Heart right ventricle (tissue), 16 donors: ENCODE measurements at regions not wholly inside any gene's neighbourhood (a gene's known extent, or its start where the extent isn't known, plus 50 kb on each side); places are given as distances from the start of the nearest gene placed in this dataset.

Source experiments
- ATAC-seq, 8 donors: fragments of 200-7000 bp; cut with Tn5 transposase; one replicate each; pipeline ENCODE4 v1.9.1; 2020; ENCODE audit warnings: mild to moderate bottlenecking in 8 of 8, moderate library complexity in 8 of 8, moderate number of reproducible peaks in 1 of 8
- DNase-seq, 2 donors: peaks; one replicate each; pipeline ENCODE4 v3.0.0-alpha.2; 2020
- H3K27ac ChIP-seq, 10 donors: fragments of 200-600 bp; sonication (generic) in 2 of 10; one replicate each; pipeline versions ENCODE4 v1.5.0 to v1.8.0; 2020 to 2022; ENCODE audit warnings: mild to moderate bottlenecking in 3 of 10
- H3K27me3 ChIP-seq, 7 donors: fragments of 200-600 bp; one replicate each; pipeline ENCODE4 v1.8.0; 2021 to 2022; ENCODE audit warnings: mild to moderate bottlenecking in 2 of 7
- H3K36me3 ChIP-seq, 9 donors: fragments of 200-600 bp; sonication (generic) in 1 of 9; one replicate each; pipeline versions ENCODE4 v1.5.0 to v1.8.0; 2020 to 2022; ENCODE audit warnings: mild to moderate bottlenecking in 2 of 9
- H3K4me1 ChIP-seq, 9 donors: fragments of 200-600 bp; sonication (generic) in 1 of 9; one replicate each; pipeline versions ENCODE4 v1.5.0 to v1.8.0; 2020 to 2022; ENCODE audit warnings: mild to moderate bottlenecking in 4 of 9
- H3K4me3 ChIP-seq, 10 donors: fragments of 200-600 bp; sonication (generic) in 2 of 10; one replicate each; pipeline versions ENCODE4 v1.5.0 to v1.8.0; 2020 to 2022; ENCODE audit warnings: mild to moderate bottlenecking in 7 of 10, moderate library complexity in 2 of 10
- H3K9me3 ChIP-seq, 11 donors: fragments of 200-600 bp in 10 of 11; sonication (generic) in 2 of 11; one replicate each; pipeline versions ENCODE4 v1.5.0 to v1.8.0; 2013 to 2022; ENCODE audit warnings: mild to moderate bottlenecking in 2 of 11, control low read depth in 1 of 11, moderate library complexity in 1 of 11
- WGBS, 2 donors: extraction: QIAGEN DNeasy Blood & Tissue Kit; methylation state at CpG; one replicate each; pipeline ENCODE4 v1.1.7; 2013; ENCODE audit warnings: inconsistent platforms in 1 of 2; 5-methylcytosine and 5-hydroxymethylcytosine counted together
- intact Hi-C, 10 donors: fragments of 100-400 bp; cut with DNase I; formaldehyde crosslinking; loops; one replicate each; pipeline versions ENCODE4 v1.11.1 to v1.14.2; 2022
- TF ChIP-seq, protein P1 (sequence below), 9 donors: fragments of 200-600 bp; sonication (generic) in 2 of 9; IDR thresholded peaks; one replicate each; pipeline versions ENCODE4 v1.5.0 to v1.8.0; 2021 to 2022; ENCODE audit warnings: antibody characterized with exemption in 9 of 9, mild to moderate bottlenecking in 5 of 9, moderate library complexity in 1 of 9
- donor health status: Arrhythmogenic right ventricular cardiomyopathy.
- donor health status: ischemic (EF 13 %, LVEDD 7.1; RV severe dilation, severe dysfunction).
- donor health status: healthy with polysubstance abuse.
- donor health status: DM: no; HTN: yes; CAD: no.
- donor health status: DM: no; HTN: no; CAD: no.
- donor health status: ischemic (EF 25% LVEDD 6.9; RV normal size, moderate dysfunction).
- donor health status: ischemic (EF 25% LVEDD 5.7; RV mildly dilated, moderate dysfunction).
- donor health status: healthy.
- donor health status: DM: yes; HTN: yes; CAD: no.
- donor health status: Ischemic cardiomyopathy.
- donor health status: ischemic (EF 35%, LVEDD 5.7; RV mildly dilated, moderate dysfunction).
- donor health status: nonischemic (EF 11% LVEDD 7.7; RV severe dilation, severe dysfunction).
- donor health status: DM: yes; HTN: yes; CAD: no.
- donor health status: PGD.
- donor health status: ischemic (EF 29% LVEDD 5.4; RV normal size, mild dysfunction).
- donor health status: nonischemic (EF 23%, LVEDD 6.1; RV moderate dilation, normal function).

DNA sequence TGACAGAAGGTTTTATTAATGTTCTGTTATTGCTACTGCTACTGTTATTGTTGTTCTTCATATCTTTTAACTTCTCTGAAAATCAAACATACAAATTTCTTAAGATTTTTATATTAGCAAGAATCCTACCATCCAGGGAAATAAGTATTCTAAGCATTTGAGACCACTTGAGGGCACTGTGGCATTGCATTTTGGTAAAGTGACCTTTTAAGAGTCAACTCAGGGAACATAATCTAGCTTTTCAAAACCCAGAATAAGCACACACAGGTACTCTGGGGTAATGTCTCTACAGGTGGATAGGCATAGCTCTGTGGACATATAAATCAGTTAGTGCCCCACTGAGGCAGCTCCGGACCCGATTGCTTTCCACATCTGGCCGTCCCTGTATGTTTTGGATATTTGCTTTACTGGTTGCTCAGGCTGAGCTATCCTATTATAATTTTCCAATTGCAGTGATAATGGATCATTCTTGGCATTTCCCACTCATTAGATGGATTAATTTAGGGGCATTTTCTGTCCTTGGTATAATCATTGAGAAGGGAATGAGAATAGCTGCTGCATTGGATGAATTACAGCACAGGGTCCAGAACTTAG lies 1425.1 kb upstream of the CDH8 start:
- 70 to 73% methylated on average over 3 of the region's 3 CpGs for WGBS, 2 donors
- ATAC-seq = peak in 4 of 8 donors; percentile 46 to 60 (median 52)
- peaks cover 0 to 4% (median 0%) of the 10 kb centered on the region in 9 donors for H3K4me1 ChIP-seq
- TF ChIP-seq, protein P1, sequence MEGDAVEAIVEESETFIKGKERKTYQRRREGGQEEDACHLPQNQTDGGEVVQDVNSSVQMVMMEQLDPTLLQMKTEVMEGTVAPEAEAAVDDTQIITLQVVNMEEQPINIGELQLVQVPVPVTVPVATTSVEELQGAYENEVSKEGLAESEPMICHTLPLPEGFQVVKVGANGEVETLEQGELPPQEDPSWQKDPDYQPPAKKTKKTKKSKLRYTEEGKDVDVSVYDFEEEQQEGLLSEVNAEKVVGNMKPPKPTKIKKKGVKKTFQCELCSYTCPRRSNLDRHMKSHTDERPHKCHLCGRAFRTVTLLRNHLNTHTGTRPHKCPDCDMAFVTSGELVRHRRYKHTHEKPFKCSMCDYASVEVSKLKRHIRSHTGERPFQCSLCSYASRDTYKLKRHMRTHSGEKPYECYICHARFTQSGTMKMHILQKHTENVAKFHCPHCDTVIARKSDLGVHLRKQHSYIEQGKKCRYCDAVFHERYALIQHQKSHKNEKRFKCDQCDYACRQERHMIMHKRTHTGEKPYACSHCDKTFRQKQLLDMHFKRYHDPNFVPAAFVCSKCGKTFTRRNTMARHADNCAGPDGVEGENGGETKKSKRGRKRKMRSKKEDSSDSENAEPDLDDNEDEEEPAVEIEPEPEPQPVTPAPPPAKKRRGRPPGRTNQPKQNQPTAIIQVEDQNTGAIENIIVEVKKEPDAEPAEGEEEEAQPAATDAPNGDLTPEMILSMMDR (IDR thresholded peaks at IDR 0.05) = peak in 7 of 9 donors; percentile 18 to 64 (median 55)
- DNase-seq = no peak
- H3K27me3 ChIP-seq = no peaks in the 10 kb centered on the region
- intact Hi-C loops = loop anchor here in 4 of 10 donors (5.0 to 10.0 kb wide), 3 partner anchors 591 to 1656 kb away; no protein-coding TSS in a partner anchor
- no peak overlapping the region for H3K27ac ChIP-seq
- no peaks in the 10 kb centered on the region for H3K36me3 ChIP-seq
- no peaks in the 10 kb centered on the region for H3K9me3 ChIP-seq
- H3K4me3 ChIP-seq = no peak overlapping the region

DNA sequence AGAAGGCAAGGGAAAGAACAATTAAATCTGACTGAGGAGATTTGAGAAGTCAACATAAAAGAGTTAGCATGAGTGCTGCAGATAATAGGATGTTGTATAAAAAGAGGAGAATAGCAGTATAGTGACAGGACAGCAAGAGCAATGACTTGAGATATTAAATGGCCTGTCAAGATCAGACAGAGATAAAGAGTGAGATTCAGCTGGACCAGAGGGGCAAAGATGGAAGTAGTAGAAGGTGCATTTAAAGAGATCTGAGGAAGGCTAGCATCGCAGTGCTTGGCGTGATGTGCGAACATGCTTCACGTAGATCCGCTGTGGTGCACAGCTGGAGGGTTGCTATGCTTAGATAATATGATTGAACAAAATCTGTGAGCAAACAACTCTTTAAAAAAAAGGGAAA lies 1422.6 kb upstream of the CDH8 start:
- Histone ChIP-seq H3K27me3 (no peaks in the 10 kb centered on the region), H3K27ac (no peak overlapping the region), H3K4me1 (peaks cover 0 to 4% (median 0%) of the 10 kb centered on the region in 9 donors), H3K4me3 (no peak overlapping the region), H3K9me3 (no peaks in the 10 kb centered on the region), H3K36me3 (no peaks in the 10 kb centered on the region)
- ATAC-seq = no peak
- TF ChIP-seq, protein P1 (IDR thresholded peaks at IDR 0.05) = no peak
- intact Hi-C loops = no loop called here
- no peak for DNase-seq
- WGBS, 2 donors = 90 to 96% methylated on average over 5 of the region's 5 CpGs

DNA sequence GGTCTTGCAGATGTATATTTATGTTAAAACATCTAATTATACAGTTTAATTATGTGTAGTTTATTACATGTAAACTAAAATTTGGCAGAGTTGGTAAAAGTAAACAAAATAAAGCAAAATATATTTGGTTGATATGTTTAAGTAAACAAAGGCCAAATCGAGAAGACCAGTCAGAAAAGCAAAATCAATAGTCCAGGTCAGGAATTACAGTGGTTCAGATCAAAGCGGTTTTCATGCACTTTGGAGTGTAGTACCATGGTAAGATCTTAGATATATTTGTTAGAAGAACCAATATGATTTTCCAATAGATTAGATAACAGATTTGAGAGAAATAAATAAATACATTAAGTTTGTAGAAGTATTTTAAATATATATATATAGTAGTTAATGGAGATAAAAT lies 1421.6 kb upstream of the CDH8 start:
- WGBS, 2 donors = 85 to 94% methylated on average over 2 of the region's 2 CpGs
- H3K4me3 ChIP-seq = no peak overlapping the region
- intact Hi-C loops = no loop called here
- no peak for DNase-seq
- no peak overlapping the region for H3K27ac ChIP-seq
- no peaks in the 10 kb centered on the region for H3K27me3 ChIP-seq
- no peak for ATAC-seq
- peaks cover 0 to 4% (median 0%) of the 10 kb centered on the region in 9 donors for H3K4me1 ChIP-seq
- no peaks in the 10 kb centered on the region for H3K9me3 ChIP-seq
- TF ChIP-seq, protein P1 (IDR thresholded peaks at IDR 0.05) = no peak
- no peaks in the 10 kb centered on the region for H3K36me3 ChIP-seq

DNA sequence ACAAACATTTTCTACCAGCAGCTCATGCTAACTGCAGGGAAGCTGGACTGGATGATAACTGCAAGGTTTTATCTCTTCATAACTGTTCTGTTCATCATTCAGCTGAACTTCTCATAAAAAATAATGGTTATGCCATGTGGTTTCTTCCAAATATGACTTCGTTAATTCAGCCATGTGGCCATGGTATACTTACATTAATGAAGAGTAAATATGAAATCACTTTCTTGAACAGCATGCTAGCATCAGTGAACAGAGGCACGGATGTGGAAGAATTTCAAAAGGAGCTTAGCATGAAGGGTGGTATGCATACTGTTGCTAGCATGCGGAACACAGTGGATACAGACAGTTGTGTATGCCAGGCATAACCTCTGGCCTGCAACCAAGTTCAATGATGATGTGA lies 1417.0 kb upstream of the CDH8 start:
- Histone ChIP-seq H3K27me3 (no peaks in the 10 kb centered on the region), H3K4me1 (no peaks in the 10 kb centered on the region), H3K4me3 (no peak overlapping the region), H3K36me3 (no peaks in the 10 kb centered on the region), H3K9me3 (no peaks in the 10 kb centered on the region), H3K27ac (no peak overlapping the region)
- TF ChIP-seq, protein P1 (IDR thresholded peaks at IDR 0.05) = no peak
- DNase-seq = no peak
- 67 to 74% methylated on average over 3 of the region's 3 CpGs for WGBS, 2 donors
- intact Hi-C loops = no loop called here
- ATAC-seq = no peak
